Peyer's patch (tissue), 4 donors: ENCODE measurements at regions not wholly inside any gene's neighbourhood (a gene's known extent, or its start where the extent isn't known, plus 50 kb on each side); places are given as distances from the start of the nearest gene placed in this dataset.
A peak's percentile ranks its signal among the peaks of the same experiment; 100 is the strongest.
"Not testable (repeated sequence)": the region's sequence is repeated elsewhere in the genome, so short reads cannot be mapped to it uniquely, and the experiment has no call there.

ENCODE experiments used
- DNase-seq, 3 donors: peaks; one replicate each; pipeline ENCODE4 v3.0.0-alpha.2; 2017 to 2019
- H3K27ac ChIP-seq, 4 donors: fragments of 200-600 bp; sonication (generic); one replicate each; pipeline ENCODE4 v1.5.1; 2016 to 2019
- H3K27me3 ChIP-seq, 2 donors: fragments of 200-600 bp; sonication (generic); one replicate each; pipeline ENCODE4 v1.5.1; 2019
- H3K36me3 ChIP-seq, 3 donors: fragments of 200-600 bp; sonication (generic); one replicate each; pipeline ENCODE4 v1.5.1; 2016 to 2019
- H3K4me1 ChIP-seq, 4 donors: fragments of 200-600 bp; sonication (generic); one replicate each; pipeline ENCODE4 v1.5.1; 2016 to 2019
- H3K4me3 ChIP-seq, 4 donors: fragments of 200-600 bp; sonication (generic); 1 replicate in 3 of 4; 2 replicates in 1 of 4; pipeline ENCODE4 v1.5.1; 2016 to 2019; ENCODE audit warnings: mild to moderate bottlenecking in 1 of 4
- H3K9me3 ChIP-seq, 4 donors: fragments of 200-600 bp; sonication (generic); one replicate each; pipeline ENCODE4 v1.5.1; 2016 to 2019; ENCODE audit warnings: mild to moderate bottlenecking in 1 of 4
- CTCF ChIP-seq, 6 experiments: fragments of 450-650 bp in 4 of 6; fragments of 200-600 bp in 2 of 6; sonication (generic) in 1 of 6; IDR thresholded peaks; one replicate each; pipeline ENCODE4 v1.5.1; 2017 to 2019; ENCODE audit warnings: antibody characterized with exemption in 6 of 6, mild to moderate bottlenecking in 3 of 6, moderate library complexity in 1 of 6
- POLR2A ChIP-seq, 2 donors: fragments of 450-650 bp; IDR thresholded peaks; one replicate each; pipeline ENCODE4 v1.5.1; 2017; ENCODE audit warnings: antibody characterized with exemption in 2 of 2, mild to moderate bottlenecking in 2 of 2, moderate library complexity in 2 of 2

- no peaks in the 10 kb centered on the region for H3K36me3 ChIP-seq
- H3K27ac ChIP-seq = peak overlapping the region in 1 of 4 donors; percentile 76
- no peaks in the 10 kb centered on the region for H3K9me3 ChIP-seq
- H3K4me1 ChIP-seq = peaks cover 0 to 14% (median 4%) of the 10 kb centered on the region in 4 donors
- DNase-seq = no peak
- no peak overlapping the region for H3K4me3 ChIP-seq
- no peak for TF ChIP-seq POLR2A (IDR thresholded peaks at IDR 0.05)
- H3K27me3 ChIP-seq = no peaks in the 10 kb centered on the region
Measured at GRCh38 chr4:53704329-53704728, 113.0 kb upstream of the LNX1 start.

- Histone ChIP-seq H3K27ac (peak overlapping the region; percentile 48 to 76 (median 64)), H3K9me3 (no peaks in the 10 kb centered on the region), H3K27me3 (no peaks in the 10 kb centered on the region), H3K36me3 (no peaks in the 10 kb centered on the region), H3K4me1 (peaks cover 0 to 14% (median 4%) of the 10 kb centered on the region in 4 donors), H3K4me3 (no peak overlapping the region)
- TF ChIP-seq CTCF (IDR thresholded peaks at IDR 0.05) = no peak
- TF ChIP-seq POLR2A (IDR thresholded peaks at IDR 0.05) = no peak
- no peak for DNase-seq
Measured at GRCh38 chr4:53703267-53703655, 112.0 kb upstream of the LNX1 start.

- Histone ChIP-seq H3K36me3 (no peaks in the 10 kb centered on the region), H3K27me3 (no peaks in the 10 kb centered on the region), H3K4me3 (peak overlapping the region; percentile 13 to 31 (median 20)), H3K27ac (peak overlapping the region; percentile 48 to 76 (median 64)), H3K9me3 (no peaks in the 10 kb centered on the region), H3K4me1 (peaks cover 0 to 14% (median 4%) of the 10 kb centered on the region in 4 donors)
- no peak for TF ChIP-seq CTCF (IDR thresholded peaks at IDR 0.05)
- no peak for TF ChIP-seq POLR2A (IDR thresholded peaks at IDR 0.05)
- peak; percentile 62 to 82 (median 79) for DNase-seq
Measured at GRCh38 chr4:53702334-53703266, 111.3 kb upstream of the LNX1 start.

GRCh38 chr4:53701260-53701659, 110.0 kb upstream of the LNX1 start:
- not testable (repeated sequence) for H3K4me3 ChIP-seq, H3K27me3 ChIP-seq, DNase-seq, H3K9me3 ChIP-seq, H3K27ac ChIP-seq, H3K36me3 ChIP-seq
- H3K4me1 ChIP-seq = peaks cover 0 to 14% (median 4%) of the 10 kb centered on the region in 4 donors

GRCh38 chr4:53699310-53699709, 108.0 kb upstream of the LNX1 start:
- H3K4me1 ChIP-seq = peaks cover 0 to 14% (median 4%) of the 10 kb centered on the region in 4 donors
- H3K9me3 ChIP-seq, H3K4me3 ChIP-seq, H3K27me3 ChIP-seq, DNase-seq, H3K36me3 ChIP-seq, H3K27ac ChIP-seq: not testable (repeated sequence)

- H3K36me3 ChIP-seq = no peaks in the 10 kb centered on the region
- no peak for DNase-seq
- TF ChIP-seq POLR2A (IDR thresholded peaks at IDR 0.05) (no peak), CTCF (IDR thresholded peaks at IDR 0.05) (no peak)
- H3K4me1 ChIP-seq = no peaks in the 10 kb centered on the region
- H3K27me3 ChIP-seq = no peaks in the 10 kb centered on the region
- no peaks in the 10 kb centered on the region for H3K9me3 ChIP-seq
- no peak overlapping the region for H3K27ac ChIP-seq
- H3K4me3 ChIP-seq = no peak overlapping the region
Measured at GRCh38 chr4:53697016-53697685, 105.9 kb upstream of the LNX1 start.
